ENCODE measurements at regions not wholly inside any gene's neighbourhood (a gene's known extent, or its start where the extent isn't known, plus 50 kb on each side); places are given as distances from the start of the nearest gene placed in this dataset.

- no peak for DNase-seq
These were observed 505.4 kb upstream of the PIK3C3 start for GRCh38 chr18:41449612-41450011.

GRCh38 chr18:41444943-41445342 lies 510.1 kb upstream of the PIK3C3 start:
- no peak for DNase-seq

GRCh38 chr18:41436772-41437171 lies 518.3 kb upstream of the PIK3C3 start:
- no peak for DNase-seq

- DNase-seq: no peak
These were observed 536.4 kb upstream of the PIK3C3 start for GRCh38 chr18:41418598-41418997.

GRCh38 chr18:41416044-41416443 lies 539.0 kb upstream of the PIK3C3 start:
- DNase-seq: no peak

- DNase-seq: no peak
These were observed 545.0 kb upstream of the PIK3C3 start for GRCh38 chr18:41410006-41410405.

- DNase-seq: no peak
These were observed 548.2 kb upstream of the PIK3C3 start for GRCh38 chr18:41406834-41407233.

- DNase-seq: no peak
These were observed 558.2 kb upstream of the PIK3C3 start for GRCh38 chr18:41396861-41397260.

GRCh38 chr18:41396211-41396610 lies 558.8 kb upstream of the PIK3C3 start:
- DNase-seq: no peak

- DNase-seq: no peak
These were observed 559.3 kb upstream of the PIK3C3 start for GRCh38 chr18:41395695-41396094.

- no peak for DNase-seq
These were observed 563.1 kb upstream of the PIK3C3 start for GRCh38 chr18:41391616-41392595.

- no peak for DNase-seq
These were observed 564.7 kb upstream of the PIK3C3 start for GRCh38 chr18:41390309-41390708.

- no peak for DNase-seq
These were observed 576.4 kb upstream of the PIK3C3 start for GRCh38 chr18:41378598-41378997.

GRCh38 chr18:41373612-41374011 lies 581.4 kb upstream of the PIK3C3 start:
- no peak for DNase-seq

GRCh38 chr18:41372046-41372665 lies 582.9 kb upstream of the PIK3C3 start:
- DNase-seq: no peak

- DNase-seq: no peak
These were observed 583.6 kb upstream of the PIK3C3 start for GRCh38 chr18:41371156-41372045.

GRCh38 chr18:41370740-41371139 lies 584.3 kb upstream of the PIK3C3 start:
- DNase-seq: no peak

GRCh38 chr18:41357708-41358107 lies 597.3 kb upstream of the PIK3C3 start:
- DNase-seq: no peak

GRCh38 chr18:41353777-41354528 lies 601.1 kb upstream of the PIK3C3 start:
- no peak for DNase-seq

GRCh38 chr18:41351430-41351829 lies 603.6 kb upstream of the PIK3C3 start:
- no peak for DNase-seq

- DNase-seq: no peak
These were observed 608.0 kb upstream of the PIK3C3 start for GRCh38 chr18:41347057-41347456.

GRCh38 chr18:41343808-41344207 lies 611.2 kb upstream of the PIK3C3 start:
- no peak for DNase-seq
